Islet of Langerhans (tissue), 1 donor: ENCODE measurements at regions not wholly inside any gene's neighbourhood (a gene's known extent, or its start where the extent isn't known, plus 50 kb on each side); places are given as distances from the start of the nearest gene placed in this dataset.
"Not testable (repeated sequence)": the region's sequence is repeated elsewhere in the genome, so short reads cannot be mapped to it uniquely, and the experiment has no call there.

Source experiments
- FAIRE-seq: peaks from one replicate; lab custom pipeline; 2011; peaks lifted over from hg19 to GRCh38; lab: Jason Lieb, UNC

GRCh38 chr4:134610956-134611355 lies 409.4 kb upstream of the PABPC4L start:
- no peak for FAIRE-seq

DNA sequence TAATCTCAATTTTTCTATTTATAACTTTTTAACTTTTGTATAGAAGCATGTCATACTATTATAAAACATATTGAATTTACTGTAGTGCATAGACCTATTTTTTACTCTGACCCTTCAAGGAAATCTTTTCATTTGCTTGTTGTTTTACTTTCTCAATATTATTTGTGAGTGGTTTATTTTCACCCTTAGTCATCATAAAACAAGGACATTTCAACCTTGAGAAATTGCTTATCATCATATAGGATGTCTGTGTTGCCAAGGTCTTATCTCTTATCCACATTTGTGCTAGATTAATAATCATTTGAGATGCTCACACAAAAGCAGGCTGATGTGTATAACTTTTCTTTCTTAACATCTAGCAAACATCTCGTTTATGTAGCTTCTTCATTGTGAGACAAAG lies 408.6 kb upstream of the PABPC4L start:
- FAIRE-seq, result no peak

- no peak for FAIRE-seq
These were observed 400.1 kb upstream of the PABPC4L start for GRCh38 chr4:134601706-134602105.

DNA sequence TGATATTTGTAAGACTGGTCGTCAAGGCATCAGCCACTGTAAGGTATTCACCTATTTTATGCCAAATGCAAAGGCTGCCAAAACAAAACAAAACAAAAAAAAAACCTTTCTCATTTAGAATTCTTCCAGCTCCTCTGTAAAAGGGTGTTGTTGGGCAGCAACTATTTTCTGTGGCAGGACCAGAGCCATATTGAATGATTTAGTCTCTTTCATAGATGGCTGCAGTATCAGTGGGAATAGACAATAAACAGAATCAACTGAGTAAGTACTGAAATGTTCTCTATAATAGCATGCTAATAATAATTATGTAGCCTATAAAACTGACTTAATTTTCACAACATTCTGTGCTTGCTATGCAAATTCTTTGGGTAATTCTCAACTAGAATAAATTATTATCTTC lies 389.7 kb upstream of the PABPC4L start:
- FAIRE-seq, result no peak

- FAIRE-seq, result no peak
These were observed 384.4 kb upstream of the PABPC4L start for GRCh38 chr4:134585972-134586371.

DNA sequence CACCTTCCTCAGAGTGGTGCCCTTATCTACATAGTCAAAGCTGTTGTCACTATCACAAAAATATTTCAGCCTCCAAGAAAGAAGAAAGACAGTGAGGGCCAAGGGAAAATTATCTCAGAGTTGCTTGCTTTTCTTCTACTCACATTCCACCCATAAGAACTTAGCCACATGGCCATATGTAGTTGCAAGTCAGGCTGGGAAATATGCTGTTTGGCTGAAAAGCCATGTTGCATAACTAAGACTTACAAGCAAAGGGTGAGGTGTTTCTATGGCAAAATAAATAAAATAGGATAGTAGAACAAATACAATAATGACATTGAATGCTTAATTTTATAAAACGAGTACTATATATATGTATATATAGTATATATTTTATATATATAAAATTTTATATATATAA lies 365.9 kb upstream of the PABPC4L start:
- no peak for FAIRE-seq

GRCh38 chr4:134560728-134561127 lies 359.1 kb upstream of the PABPC4L start:
- no peak for FAIRE-seq

GRCh38 chr4:134552063-134552462 lies 350.5 kb upstream of the PABPC4L start:
- no peak for FAIRE-seq

DNA sequence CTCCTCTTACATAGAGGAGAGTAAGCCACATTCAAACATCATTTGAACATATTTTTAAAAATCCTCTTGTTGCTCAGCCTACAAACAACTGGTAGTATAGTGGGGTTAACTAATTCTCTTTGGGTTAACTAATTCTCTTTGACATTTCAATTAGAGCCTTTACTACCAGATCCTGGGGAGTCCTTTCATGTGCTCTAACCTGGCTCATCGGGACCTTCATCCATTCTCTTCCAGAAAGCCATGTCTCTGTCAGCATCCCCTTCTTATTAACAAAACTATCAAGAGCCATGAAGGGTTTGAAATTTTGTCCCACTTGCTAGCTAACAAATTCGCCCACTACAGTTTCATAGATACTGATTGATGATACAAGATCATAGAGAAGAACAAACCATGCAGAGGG lies 349.8 kb upstream of the PABPC4L start:
- no peak for FAIRE-seq

GRCh38 chr4:134548052-134548628 lies 346.6 kb upstream of the PABPC4L start:
- FAIRE-seq, result no peak

GRCh38 chr4:134546279-134546678 lies 344.7 kb upstream of the PABPC4L start:
- no peak for FAIRE-seq

GRCh38 chr4:134544303-134544770 lies 342.7 kb upstream of the PABPC4L start:
- FAIRE-seq, result peak; percentile 92

DNA sequence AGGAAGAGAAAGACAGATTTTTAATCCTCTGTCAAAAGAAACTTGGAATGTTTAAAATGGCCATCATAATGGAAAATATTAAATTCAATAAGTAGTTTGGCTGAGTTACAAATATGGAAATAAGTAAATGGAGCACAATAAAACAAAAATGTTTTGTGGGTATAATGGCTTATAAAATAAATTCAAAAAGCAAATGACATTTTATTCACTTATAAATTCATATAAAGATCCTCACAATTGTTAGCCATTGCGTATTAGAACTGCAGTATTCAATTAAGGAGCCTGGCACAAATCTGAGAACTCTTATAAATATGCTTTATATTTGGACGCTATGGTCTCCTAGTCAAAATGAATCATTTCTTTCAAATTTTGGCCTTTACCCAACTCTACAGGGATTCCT lies 339.0 kb upstream of the PABPC4L start:
- no peak for FAIRE-seq

GRCh38 chr4:134539729-134540231 lies 338.2 kb upstream of the PABPC4L start:
- FAIRE-seq, result no peak

GRCh38 chr4:134537701-134538100 lies 336.1 kb upstream of the PABPC4L start:
- no peak for FAIRE-seq

GRCh38 chr4:134533068-134533467 lies 331.5 kb upstream of the PABPC4L start:
- FAIRE-seq, result no peak

- no peak for FAIRE-seq
These were observed 329.4 kb upstream of the PABPC4L start for GRCh38 chr4:134531013-134531412.

GRCh38 chr4:134529629-134530028 lies 328.0 kb upstream of the PABPC4L start:
- FAIRE-seq, result no peak

DNA sequence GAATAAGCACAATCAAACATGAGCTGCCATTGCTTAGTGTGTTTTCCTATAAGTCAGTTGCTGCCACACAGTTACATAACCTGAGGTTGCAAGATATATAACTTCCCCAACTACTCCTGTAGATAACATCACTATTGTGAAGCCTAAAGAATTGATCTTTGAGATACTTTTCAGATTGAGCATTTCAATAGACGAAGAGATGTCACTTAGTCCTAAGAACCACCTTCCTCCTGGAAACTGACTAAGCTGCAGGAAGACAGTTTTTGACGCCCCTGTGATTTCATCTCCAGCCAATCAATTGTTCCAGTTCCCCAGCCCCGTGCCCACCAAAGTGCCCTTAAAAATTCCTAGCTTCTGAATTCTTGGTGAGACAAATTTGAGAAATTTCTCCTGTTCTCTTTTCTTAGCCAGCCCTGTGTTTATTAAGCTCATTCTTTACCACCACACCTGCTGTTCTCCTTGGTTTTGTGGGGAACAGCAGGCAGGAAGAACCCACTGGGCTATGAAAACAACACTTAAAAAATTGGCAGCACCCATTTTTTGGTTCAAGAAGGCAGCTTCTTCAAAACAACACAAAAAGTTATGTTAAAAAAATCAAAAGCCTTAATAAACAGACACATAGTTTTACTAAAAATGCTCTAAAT lies 317.1 kb upstream of the PABPC4L start:
- no peak for FAIRE-seq

DNA sequence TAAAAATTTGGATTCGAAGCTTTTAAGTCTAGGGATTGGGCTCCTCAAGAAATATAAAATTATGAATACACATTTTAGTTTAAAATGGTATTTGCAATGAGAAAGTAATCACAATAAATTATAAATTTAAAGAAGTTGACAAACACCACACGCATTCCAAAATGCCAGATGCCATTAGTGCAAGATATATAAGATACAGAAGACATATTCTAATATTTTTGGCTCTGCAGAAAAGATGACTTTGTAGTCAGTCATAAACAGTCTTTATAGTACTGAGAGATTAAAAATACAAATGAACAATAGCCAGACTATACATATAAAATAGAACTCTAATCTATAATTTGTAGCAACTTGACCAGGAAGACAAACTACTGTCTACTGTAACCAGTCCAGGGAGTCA lies 309.0 kb upstream of the PABPC4L start:
- FAIRE-seq, result no peak

DNA sequence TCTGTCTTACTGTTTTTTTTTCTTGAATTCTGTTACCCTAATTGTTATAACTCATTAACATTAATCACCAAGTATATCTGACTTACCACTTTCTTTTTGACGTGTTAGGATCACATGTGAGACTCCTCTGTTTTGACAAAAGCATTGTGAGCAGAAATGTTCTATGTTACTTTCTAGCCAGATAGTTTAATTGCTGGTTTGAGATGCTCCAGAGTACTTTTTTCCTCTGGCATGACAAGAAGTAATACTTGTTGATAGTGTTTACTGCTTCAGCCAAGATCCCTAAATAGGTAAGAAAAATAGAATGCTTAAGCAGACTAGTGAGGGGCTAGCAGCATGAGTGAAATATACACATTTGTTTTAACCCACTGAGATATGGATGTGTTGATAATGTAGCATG lies 303.9 kb upstream of the PABPC4L start:
- FAIRE-seq, result no peak

DNA sequence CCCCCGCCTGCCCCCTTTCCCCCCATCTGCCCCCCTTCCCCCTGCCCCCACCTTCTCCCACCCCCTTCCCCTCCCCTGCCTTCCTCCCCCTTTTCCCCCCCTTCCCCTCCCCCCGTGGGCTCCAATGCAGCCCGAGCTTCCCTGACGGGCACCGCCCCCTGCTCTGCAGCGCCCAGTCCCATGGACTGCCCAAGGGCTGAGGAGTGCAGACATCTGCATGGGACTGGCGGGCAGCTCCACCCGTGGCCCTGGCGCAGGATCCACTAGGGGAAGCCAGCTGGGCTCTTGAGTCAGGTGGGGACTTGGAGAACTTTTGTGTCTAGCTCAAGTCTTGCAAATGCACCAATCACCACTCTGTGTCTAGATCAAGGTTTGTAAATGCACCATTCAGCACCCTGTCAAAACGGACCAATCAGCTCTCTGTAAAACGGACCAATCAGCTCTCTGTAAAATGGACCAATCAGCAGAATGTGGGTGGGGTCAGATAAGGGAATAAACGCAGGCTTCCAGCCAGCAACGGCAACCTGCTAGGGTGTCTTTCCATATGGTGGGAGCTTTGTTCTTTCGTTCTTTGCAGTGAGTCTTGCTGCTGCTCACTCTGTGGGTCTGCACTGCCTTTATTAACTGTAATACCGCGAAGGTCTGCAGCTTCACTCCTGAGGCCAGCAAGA lies 300.5 kb upstream of the PABPC4L start:
- no peak for FAIRE-seq

DNA sequence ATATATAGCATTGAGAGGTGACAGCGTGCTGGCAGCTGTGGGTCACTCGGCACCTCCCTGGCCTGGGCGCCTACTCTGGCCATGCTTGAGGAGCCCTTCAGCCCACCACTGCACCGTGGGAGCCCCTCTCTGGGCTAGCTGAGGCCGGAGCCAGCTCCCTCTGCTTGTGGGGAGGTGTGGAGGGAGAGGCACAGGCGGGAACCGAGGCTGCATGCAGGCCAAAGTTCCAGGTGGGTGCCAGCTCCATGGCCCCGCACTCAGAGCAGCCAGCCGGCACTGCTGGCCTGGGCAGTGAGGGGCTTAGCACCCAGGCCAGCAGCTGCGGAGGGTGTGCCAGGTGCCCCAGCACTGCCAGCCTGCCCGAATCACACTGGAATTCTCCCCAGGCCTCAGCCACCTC lies 299.9 kb upstream of the PABPC4L start:
- FAIRE-seq, result not testable (repeated sequence)

GRCh38 chr4:134499074-134499473 lies 297.5 kb upstream of the PABPC4L start:
- FAIRE-seq, result no peak
